ENCODE measurements at regions not wholly inside any gene's neighbourhood (a gene's known extent, or its start where the extent isn't known, plus 50 kb on each side); places are given as distances from the start of the nearest gene placed in this dataset.

DNA sequence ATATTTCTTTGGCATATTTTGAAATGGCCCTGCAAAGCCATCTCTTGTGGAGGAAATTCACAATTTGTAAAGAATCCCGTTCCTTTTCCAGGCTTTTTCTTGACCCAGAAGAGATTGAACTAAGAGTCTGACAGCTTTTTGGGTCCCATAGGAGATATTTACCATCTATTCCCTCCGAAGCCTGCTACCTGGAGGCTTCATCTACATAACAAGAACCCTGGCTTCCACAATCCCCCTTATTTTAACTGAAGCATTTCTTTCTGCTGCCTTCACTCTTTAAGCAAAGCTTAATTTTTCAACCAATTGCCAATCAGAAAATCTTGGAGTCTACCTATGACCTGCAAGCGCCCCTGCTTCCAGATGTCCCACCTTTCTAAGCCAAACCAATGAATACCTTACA lies 248.1 kb upstream of the GADL1 start:
- Histone ChIP-seq H3K4me2 (ENCODE audit: low read depth, low read length) (no peak overlapping the region), H3K9me3 (ENCODE audit: low read length) (peaks cover 9% of the 10 kb centered on the region; the same call in 1 of the 2 replicates), H3K27ac (ENCODE audit: extremely low read length, insufficient read depth, low read length) (no peak overlapping the region), H3K79me2 (ENCODE audit: insufficient read depth, low read length) (no peaks in the 10 kb centered on the region), H3K27me3 (ENCODE audit: control insufficient read depth in 1 of 2, insufficient read depth in 2 of 2, low read length in 2 of 2) (no peaks in the 10 kb centered on the region), H3K4me1 (ENCODE audit: insufficient read depth, low read length) (no peaks in the 10 kb centered on the region; the same call in 1 of the 2 replicates), H4K20me1 (ENCODE audit: insufficient read depth, low read length) (no peaks in the 10 kb centered on the region), H3K36me3 (replicated peaks in 1 of 2; ENCODE audit: control insufficient read depth in 1 of 2, insufficient read depth in 2 of 2, low read length in 2 of 2) (no peaks in the 10 kb centered on the region), H2AFZ (ENCODE audit: low read length) (no peak overlapping the region), H3K9ac (ENCODE audit: insufficient read depth, low read depth, low read length) (no peak overlapping the region), H3K4me3 (replicated peaks in 1 of 3; ENCODE audit: insufficient read depth in 1 of 3, low read depth in 2 of 3, low read length in 3 of 3) (no peak overlapping the region)
- ChIA-PET POLR2A (no interaction called here), CTCF (ENCODE audit: low intra/inter-chr PET ratio, low total read pairs) (no interaction called here)
- BruUV-seq (replicated peaks): no TSS peak
- DNase-seq (ENCODE audit: low spot score): no peak
- no peak for TF ChIP-seq NR1H2 (CRISPR knock-in tag; IDR thresholded peaks at IDR 0.05; ENCODE audit: borderline replicate concordance, low read depth)
- no peak for TF ChIP-seq HDAC6 (IDR thresholded peaks at IDR 0.05; ENCODE audit: low read depth, low read length)
- no peak for TF ChIP-seq ZNF562 (CRISPR knock-in tag; IDR thresholded peaks at IDR 0.05; ENCODE audit: borderline replicate concordance)
- no peak for TF ChIP-seq U2AF1 (optimal IDR thresholded peaks at IDR 0.05; ENCODE audit: low read depth, low read length)
- TF ChIP-seq ZBTB3 (CRISPR knock-in tag; IDR thresholded peaks at IDR 0.05; ENCODE audit: borderline replicate concordance, low read depth): no peak
- TF ChIP-seq RNF2 (conservative IDR thresholded peaks at IDR 0.05; ENCODE audit: low read depth): no peak
- TF ChIP-seq TGIF2 (CRISPR knock-in tag; IDR thresholded peaks at IDR 0.05): no peak
- TF ChIP-seq KLF9 (CRISPR knock-in tag; IDR thresholded peaks at IDR 0.05; ENCODE audit: low read depth): no peak
- TF ChIP-seq HOXA3 (CRISPR knock-in tag; IDR thresholded peaks at IDR 0.05): no peak
- TF ChIP-seq MTA1 (CRISPR knock-in tag; IDR thresholded peaks at IDR 0.05; ENCODE audit: borderline replicate concordance): no peak
- TF ChIP-seq ZNF343 (CRISPR knock-in tag; IDR thresholded peaks at IDR 0.05): no peak
- TF ChIP-seq, protein P1, sequence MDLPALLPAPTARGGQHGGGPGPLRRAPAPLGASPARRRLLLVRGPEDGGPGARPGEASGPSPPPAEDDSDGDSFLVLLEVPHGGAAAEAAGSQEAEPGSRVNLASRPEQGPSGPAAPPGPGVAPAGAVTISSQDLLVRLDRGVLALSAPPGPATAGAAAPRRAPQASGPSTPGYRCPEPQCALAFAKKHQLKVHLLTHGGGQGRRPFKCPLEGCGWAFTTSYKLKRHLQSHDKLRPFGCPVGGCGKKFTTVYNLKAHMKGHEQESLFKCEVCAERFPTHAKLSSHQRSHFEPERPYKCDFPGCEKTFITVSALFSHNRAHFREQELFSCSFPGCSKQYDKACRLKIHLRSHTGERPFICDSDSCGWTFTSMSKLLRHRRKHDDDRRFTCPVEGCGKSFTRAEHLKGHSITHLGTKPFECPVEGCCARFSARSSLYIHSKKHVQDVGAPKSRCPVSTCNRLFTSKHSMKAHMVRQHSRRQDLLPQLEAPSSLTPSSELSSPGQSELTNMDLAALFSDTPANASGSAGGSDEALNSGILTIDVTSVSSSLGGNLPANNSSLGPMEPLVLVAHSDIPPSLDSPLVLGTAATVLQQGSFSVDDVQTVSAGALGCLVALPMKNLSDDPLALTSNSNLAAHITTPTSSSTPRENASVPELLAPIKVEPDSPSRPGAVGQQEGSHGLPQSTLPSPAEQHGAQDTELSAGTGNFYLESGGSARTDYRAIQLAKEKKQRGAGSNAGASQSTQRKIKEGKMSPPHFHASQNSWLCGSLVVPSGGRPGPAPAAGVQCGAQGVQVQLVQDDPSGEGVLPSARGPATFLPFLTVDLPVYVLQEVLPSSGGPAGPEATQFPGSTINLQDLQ (CRISPR knock-in tag; IDR thresholded peaks at IDR 0.05): no peak
- TF ChIP-seq ZNF788 (CRISPR knock-in tag; IDR thresholded peaks at IDR 0.05; ENCODE audit: borderline replicate concordance): no peak
- no peak for TF ChIP-seq SNAI1 (CRISPR knock-in tag; IDR thresholded peaks at IDR 0.05; ENCODE audit: borderline replicate concordance)
- TF ChIP-seq, protein P2, sequence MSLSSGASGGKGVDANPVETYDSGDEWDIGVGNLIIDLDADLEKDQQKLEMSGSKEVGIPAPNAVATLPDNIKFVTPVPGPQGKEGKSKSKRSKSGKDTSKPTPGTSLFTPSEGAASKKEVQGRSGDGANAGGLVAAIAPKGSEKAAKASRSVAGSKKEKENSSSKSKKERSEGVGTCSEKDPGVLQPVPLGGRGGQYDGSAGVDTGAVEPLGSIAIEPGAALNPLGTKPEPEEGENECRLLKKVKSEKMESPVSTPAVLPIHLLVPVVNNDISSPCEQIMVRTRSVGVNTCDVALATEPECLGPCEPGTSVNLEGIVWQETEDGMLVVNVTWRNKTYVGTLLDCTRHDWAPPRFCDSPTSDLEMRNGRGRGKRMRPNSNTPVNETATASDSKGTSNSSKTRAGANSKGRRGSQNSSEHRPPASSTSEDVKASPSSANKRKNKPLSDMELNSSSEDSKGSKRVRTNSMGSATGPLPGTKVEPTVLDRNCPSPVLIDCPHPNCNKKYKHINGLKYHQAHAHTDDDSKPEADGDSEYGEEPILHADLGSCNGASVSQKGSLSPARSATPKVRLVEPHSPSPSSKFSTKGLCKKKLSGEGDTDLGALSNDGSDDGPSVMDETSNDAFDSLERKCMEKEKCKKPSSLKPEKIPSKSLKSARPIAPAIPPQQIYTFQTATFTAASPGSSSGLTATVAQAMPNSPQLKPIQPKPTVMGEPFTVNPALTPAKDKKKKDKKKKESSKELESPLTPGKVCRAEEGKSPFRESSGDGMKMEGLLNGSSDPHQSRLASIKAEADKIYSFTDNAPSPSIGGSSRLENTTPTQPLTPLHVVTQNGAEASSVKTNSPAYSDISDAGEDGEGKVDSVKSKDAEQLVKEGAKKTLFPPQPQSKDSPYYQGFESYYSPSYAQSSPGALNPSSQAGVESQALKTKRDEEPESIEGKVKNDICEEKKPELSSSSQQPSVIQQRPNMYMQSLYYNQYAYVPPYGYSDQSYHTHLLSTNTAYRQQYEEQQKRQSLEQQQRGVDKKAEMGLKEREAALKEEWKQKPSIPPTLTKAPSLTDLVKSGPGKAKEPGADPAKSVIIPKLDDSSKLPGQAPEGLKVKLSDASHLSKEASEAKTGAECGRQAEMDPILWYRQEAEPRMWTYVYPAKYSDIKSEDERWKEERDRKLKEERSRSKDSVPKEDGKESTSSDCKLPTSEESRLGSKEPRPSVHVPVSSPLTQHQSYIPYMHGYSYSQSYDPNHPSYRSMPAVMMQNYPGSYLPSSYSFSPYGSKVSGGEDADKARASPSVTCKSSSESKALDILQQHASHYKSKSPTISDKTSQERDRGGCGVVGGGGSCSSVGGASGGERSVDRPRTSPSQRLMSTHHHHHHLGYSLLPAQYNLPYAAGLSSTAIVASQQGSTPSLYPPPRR (CRISPR knock-in tag; IDR thresholded peaks at IDR 0.05; ENCODE audit: borderline replicate concordance): no peak
- TF ChIP-seq, protein P3, sequence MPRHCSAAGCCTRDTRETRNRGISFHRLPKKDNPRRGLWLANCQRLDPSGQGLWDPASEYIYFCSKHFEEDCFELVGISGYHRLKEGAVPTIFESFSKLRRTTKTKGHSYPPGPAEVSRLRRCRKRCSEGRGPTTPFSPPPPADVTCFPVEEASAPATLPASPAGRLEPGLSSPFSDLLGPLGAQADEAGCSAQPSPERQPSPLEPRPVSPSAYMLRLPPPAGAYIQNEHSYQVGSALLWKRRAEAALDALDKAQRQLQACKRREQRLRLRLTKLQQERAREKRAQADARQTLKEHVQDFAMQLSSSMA (CRISPR knock-in tag; IDR thresholded peaks at IDR 0.05): no peak
- TF ChIP-seq POLR2G (IDR thresholded peaks at IDR 0.05; ENCODE audit: low read depth, low read length): no peak
- ATAC-seq: no peak
- intact Hi-C loops (cut with micrococcal nuclease; ENCODE audit: unreplicated experiment): no loop called here
- in situ Hi-C loops (cut with HindIII; ENCODE audit: extremely low pct_ligation_motif_present, low pct_unique_long_range_greater_than_20kb): loop anchor here (25.0 kb wide), 1 partner anchor 1130 kb away; no protein-coding TSS in a partner anchor
- 19% methylated on average over 3 of the region's 3 CpGs for WGBS (ENCODE audit: low lambda C conversion rate)
- no peak for FAIRE-seq

Measured in HepG2 (cell line).